MCF 10A (cell line): ENCODE measurements at regions not wholly inside any gene's neighbourhood (a gene's known extent, or its start where the extent isn't known, plus 50 kb on each side); places are given as distances from the start of the nearest gene placed in this dataset.
A peak's percentile ranks its signal among the peaks of the same experiment; 100 is the strongest.

Source experiments
- BruUV-seq: library from RNA; stranded (reverse); fragments of 400-500 nt; replicated peaks from 2 replicates; lab custom pipeline; 2021; lab: Mats Ljungman, UMichigan
- CTCF ChIA-PET: fragments of 300-600 bp; sonication (Branson Sonifier 250); formaldehyde crosslinking; extraction: SDS; loops from one replicate; lab custom pipeline; 2021; ENCODE audit warnings: antibody characterized with exemption, inconsistent platforms; lab: Yijun Ruan, JAX
- POLR2A ChIA-PET: fragments of 300-600, 350-650 bp; sonication (Branson Sonifier 250); formaldehyde crosslinking; extraction: SDS; loops from one replicate; lab custom pipeline; 2020; ENCODE audit warnings: antibody characterized with exemption, inconsistent platforms; lab: Yijun Ruan, JAX
- DNase-seq: peaks from one replicate; pipeline ENCODE4 v3.0.0-alpha.2; 2018; ENCODE audit not compliant: unreplicated experiment
- H3K27ac Mint-ChIP-seq: one replicate; pipeline ENCODE4 v1.8.0; 2022; ENCODE audit warnings: mild to moderate bottlenecking, low read depth, mixed read lengths; ENCODE audit not compliant: unreplicated experiment
- H3K27me3 Mint-ChIP-seq: one replicate; pipeline ENCODE4 v1.8.0; 2022; ENCODE audit warnings: mixed read lengths; ENCODE audit not compliant: insufficient read depth, unreplicated experiment
- H3K36me3 Mint-ChIP-seq: one replicate; pipeline ENCODE4 v1.8.0; 2022; ENCODE audit warnings: mild to moderate bottlenecking, moderate library complexity, mixed read lengths; ENCODE audit not compliant: insufficient read depth, unreplicated experiment
- H3K4me1 Mint-ChIP-seq: one replicate; pipeline ENCODE4 v1.8.0; 2022; ENCODE audit warnings: mixed read lengths; ENCODE audit not compliant: insufficient read depth, unreplicated experiment
- H3K4me3 Mint-ChIP-seq: one replicate; pipeline ENCODE4 v1.8.0; 2022; ENCODE audit warnings: mild to moderate bottlenecking, moderate library complexity, mixed read lengths; ENCODE audit not compliant: unreplicated experiment
- H3K9me3 Mint-ChIP-seq: one replicate; pipeline ENCODE4 v1.8.0; 2022; ENCODE audit warnings: mixed read lengths; ENCODE audit not compliant: unreplicated experiment
- intact Hi-C: fragments of 100-400 bp; cut with micrococcal nuclease; formaldehyde crosslinking; loops from 2 replicates; pipeline ENCODE4 v1.14.1; 2022
- TF ChIP-seq, protein P1 (sequence below): fragments of 200-600 bp; IDR thresholded peaks from one replicate; pipeline ENCODE4 v1.8.0; 2022; ENCODE audit warnings: antibody characterized with exemption, mild to moderate bottlenecking; ENCODE audit not compliant: unreplicated experiment

GRCh38 chr14:45486599-45486998 lies 233.6 kb upstream of the MIS18BP1 start:
- no TSS peak for BruUV-seq
- no peak overlapping the region for H3K4me3 Mint-ChIP-seq
- TF ChIP-seq, protein P1, sequence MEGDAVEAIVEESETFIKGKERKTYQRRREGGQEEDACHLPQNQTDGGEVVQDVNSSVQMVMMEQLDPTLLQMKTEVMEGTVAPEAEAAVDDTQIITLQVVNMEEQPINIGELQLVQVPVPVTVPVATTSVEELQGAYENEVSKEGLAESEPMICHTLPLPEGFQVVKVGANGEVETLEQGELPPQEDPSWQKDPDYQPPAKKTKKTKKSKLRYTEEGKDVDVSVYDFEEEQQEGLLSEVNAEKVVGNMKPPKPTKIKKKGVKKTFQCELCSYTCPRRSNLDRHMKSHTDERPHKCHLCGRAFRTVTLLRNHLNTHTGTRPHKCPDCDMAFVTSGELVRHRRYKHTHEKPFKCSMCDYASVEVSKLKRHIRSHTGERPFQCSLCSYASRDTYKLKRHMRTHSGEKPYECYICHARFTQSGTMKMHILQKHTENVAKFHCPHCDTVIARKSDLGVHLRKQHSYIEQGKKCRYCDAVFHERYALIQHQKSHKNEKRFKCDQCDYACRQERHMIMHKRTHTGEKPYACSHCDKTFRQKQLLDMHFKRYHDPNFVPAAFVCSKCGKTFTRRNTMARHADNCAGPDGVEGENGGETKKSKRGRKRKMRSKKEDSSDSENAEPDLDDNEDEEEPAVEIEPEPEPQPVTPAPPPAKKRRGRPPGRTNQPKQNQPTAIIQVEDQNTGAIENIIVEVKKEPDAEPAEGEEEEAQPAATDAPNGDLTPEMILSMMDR = no peak
- DNase-seq = no peak
- no peaks in the 10 kb centered on the region for H3K27me3 Mint-ChIP-seq
- H3K27ac Mint-ChIP-seq = no peak overlapping the region
- intact Hi-C loops = no loop called here
- H3K9me3 Mint-ChIP-seq = peaks cover 19% of the 10 kb centered on the region
- ChIA-PET CTCF (no interaction called here), POLR2A (no interaction called here)
- H3K36me3 Mint-ChIP-seq = peaks cover 6% of the 10 kb centered on the region
- peaks cover 5% of the 10 kb centered on the region for H3K4me1 Mint-ChIP-seq

- CTCF ChIA-PET = no interaction called here
These were observed 214.0 kb upstream of the MIS18BP1 start for GRCh38 chr14:45467023-45467422.

GRCh38 chr14:45434221-45434620 lies 181.2 kb upstream of the MIS18BP1 start:
- H3K4me1 Mint-ChIP-seq = no peaks in the 10 kb centered on the region
- no peaks in the 10 kb centered on the region for H3K27me3 Mint-ChIP-seq
- DNase-seq = no peak
- TF ChIP-seq, protein P1 = no peak
- ChIA-PET POLR2A (no interaction called here), CTCF (interaction anchor here (0.7 to 2.8 kb wide), 2 partner anchors 9 to 1744 kb away, joined by 3 to 14 read pairs; no protein-coding TSS in a partner anchor)
- no TSS peak for BruUV-seq
- intact Hi-C loops = no loop called here
- H3K27ac Mint-ChIP-seq = no peak overlapping the region
- H3K4me3 Mint-ChIP-seq = no peak overlapping the region
- H3K9me3 Mint-ChIP-seq = peaks cover 7% of the 10 kb centered on the region
- no peaks in the 10 kb centered on the region for H3K36me3 Mint-ChIP-seq

More at GRCh38 chr14:45467023-45467422, 214.0 kb upstream of the MIS18BP1 start:
- H3K36me3 Mint-ChIP-seq = no peaks in the 10 kb centered on the region
- BruUV-seq = no TSS peak
- POLR2A ChIA-PET = no interaction called here
- no peak overlapping the region for H3K4me3 Mint-ChIP-seq
- H3K9me3 Mint-ChIP-seq = no peaks in the 10 kb centered on the region
- H3K27me3 Mint-ChIP-seq = no peaks in the 10 kb centered on the region
- intact Hi-C loops = no loop called here
- TF ChIP-seq, protein P1 = no peak
- H3K27ac Mint-ChIP-seq = no peak overlapping the region
- no peak for DNase-seq
- no peaks in the 10 kb centered on the region for H3K4me1 Mint-ChIP-seq

DNA sequence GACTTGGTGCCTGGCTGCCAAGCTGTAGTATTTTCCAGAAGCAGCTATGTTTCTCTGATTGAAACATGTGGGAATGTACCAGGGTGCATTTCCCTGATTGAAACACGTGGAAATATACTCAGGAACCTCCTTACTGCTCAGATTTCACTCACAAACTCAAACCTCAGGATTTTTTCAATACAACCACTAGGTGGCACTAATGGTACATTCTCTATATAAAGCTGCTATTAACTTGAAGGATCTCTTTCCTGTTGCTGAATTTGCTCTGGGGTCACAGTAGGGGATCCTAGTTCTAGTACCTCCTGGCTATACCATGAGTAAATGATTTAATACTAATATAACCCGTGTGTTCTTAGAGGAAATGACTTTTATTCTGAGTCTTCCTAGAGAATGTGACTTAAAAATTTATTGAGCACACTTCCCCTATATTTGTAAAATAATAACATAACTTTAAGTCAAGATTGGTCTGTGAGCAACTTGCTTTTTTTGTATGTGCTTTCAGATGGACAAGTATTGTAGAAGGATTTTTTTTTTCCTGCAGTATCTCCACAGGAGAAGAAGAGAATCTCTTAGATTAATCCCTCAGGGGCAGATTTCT lies 173.8 kb upstream of the MIS18BP1 start:
- BruUV-seq = no TSS peak
- no peaks in the 10 kb centered on the region for H3K36me3 Mint-ChIP-seq

More for the DNA sequence above, 173.8 kb upstream of the MIS18BP1 start:
- DNase-seq = peak; percentile 64
- H3K27me3 Mint-ChIP-seq = no peaks in the 10 kb centered on the region
- CTCF ChIA-PET = interaction anchor here (0.6 to 4.1 kb wide), 36 partner anchors 9 to 911 kb away, joined by 3 to 47 read pairs (median 4); no protein-coding TSS in a partner anchor
- POLR2A ChIA-PET = interaction anchor here (0.6 kb wide), 1 partner anchor 813 kb away, joined by 3 read pairs; no protein-coding TSS in a partner anchor
- H3K9me3 Mint-ChIP-seq = no peaks in the 10 kb centered on the region
- TF ChIP-seq, protein P1 = peak; percentile 57
- no peak overlapping the region for H3K4me3 Mint-ChIP-seq
- intact Hi-C loops = loop anchor here (1.0 kb wide), 2 partner anchors 101 to 514 kb away; no protein-coding TSS in a partner anchor
- H3K4me1 Mint-ChIP-seq = no peaks in the 10 kb centered on the region
- no peak overlapping the region for H3K27ac Mint-ChIP-seq
